Ishikawa (cell line): ENCODE measurements at regions not wholly inside any gene's neighbourhood (a gene's known extent, or its start where the extent isn't known, plus 50 kb on each side); places are given as distances from the start of the nearest gene placed in this dataset.
A peak's percentile ranks its signal among the peaks of the same experiment; 100 is the strongest.

Experiments
- CEBPB ChIP-seq: IDR thresholded peaks from 2 replicates; pipeline ENCODE4 v1.6.1; 2012
- CREB1 ChIP-seq: IDR thresholded peaks from 2 replicates; pipeline ENCODE4 v1.6.1; 2012; ENCODE audit warnings: low read depth
- EGR1 ChIP-seq: IDR thresholded peaks from 2 replicates; pipeline ENCODE4 v1.6.1; 2012
- EP300 ChIP-seq: IDR thresholded peaks from 2 replicates; pipeline ENCODE4 v1.6.1; 2012; ENCODE audit warnings: borderline replicate concordance
- FOXM1 ChIP-seq: IDR thresholded peaks from 2 replicates; pipeline ENCODE4 v1.6.1; 2012; ENCODE audit warnings: low read depth, borderline replicate concordance
- MAX ChIP-seq: IDR thresholded peaks from 2 replicates; pipeline ENCODE4 v1.6.1; 2012
- NFIC ChIP-seq: IDR thresholded peaks from 2 replicates; pipeline ENCODE4 v1.6.1; 2012
- RAD21 ChIP-seq: IDR thresholded peaks from 2 replicates; pipeline ENCODE4 v1.6.1; 2012; ENCODE audit warnings: low read depth
- REST ChIP-seq: IDR thresholded peaks from 2 replicates; pipeline ENCODE4 v1.6.1; 2012; ENCODE audit warnings: low read depth, mild to moderate bottlenecking
- TAF1 ChIP-seq: IDR thresholded peaks from 2 replicates; pipeline ENCODE4 v1.6.1; 2012; ENCODE audit warnings: low read depth, mild to moderate bottlenecking
- TCF12 ChIP-seq: IDR thresholded peaks from 2 replicates; pipeline ENCODE4 v1.6.1; 2012; ENCODE audit warnings: low read depth
- TEAD4 ChIP-seq: IDR thresholded peaks from 2 replicates; pipeline ENCODE4 v1.6.1; 2012
- USF1 ChIP-seq: IDR thresholded peaks from 2 replicates; pipeline ENCODE4 v1.6.1; 2012
- YY1 ChIP-seq: IDR thresholded peaks from 2 replicates; pipeline ENCODE4 v1.6.1; 2012; ENCODE audit warnings: low read depth
- ZBTB7A ChIP-seq: IDR thresholded peaks from 2 replicates; pipeline ENCODE4 v1.6.1; 2012; ENCODE audit warnings: low read depth

GRCh38 chr17:51487947-51488346 is 227.6 kb downstream of the UTP18 start:
- TF ChIP-seq TEAD4 (no peak), RAD21 (peak; percentile 5; the same call in 1 of the 2 replicates)

- TF ChIP-seq EGR1 (no peak), MAX (no peak), EP300 (no peak), CREB1 (no peak), TCF12 (no peak), REST (no peak), FOXM1 (no peak)
These were observed 231.1 kb downstream of the UTP18 start for GRCh38 chr17:51491416-51491815.

GRCh38 chr17:51493206-51493605 is 232.9 kb downstream of the UTP18 start:
- TF ChIP-seq FOXM1 (no peak), TAF1 (no peak), RAD21 (no peak), EP300 (no peak), TEAD4 (no peak), EGR1 (no peak), CEBPB (no peak), CREB1 (no peak), NFIC (no peak), ZBTB7A (no peak)

- TF ChIP-seq TEAD4 (no peak), CREB1 (no peak), YY1 (no peak)
These were observed 236.0 kb downstream of the UTP18 start for GRCh38 chr17:51496378-51496777.

DNA sequence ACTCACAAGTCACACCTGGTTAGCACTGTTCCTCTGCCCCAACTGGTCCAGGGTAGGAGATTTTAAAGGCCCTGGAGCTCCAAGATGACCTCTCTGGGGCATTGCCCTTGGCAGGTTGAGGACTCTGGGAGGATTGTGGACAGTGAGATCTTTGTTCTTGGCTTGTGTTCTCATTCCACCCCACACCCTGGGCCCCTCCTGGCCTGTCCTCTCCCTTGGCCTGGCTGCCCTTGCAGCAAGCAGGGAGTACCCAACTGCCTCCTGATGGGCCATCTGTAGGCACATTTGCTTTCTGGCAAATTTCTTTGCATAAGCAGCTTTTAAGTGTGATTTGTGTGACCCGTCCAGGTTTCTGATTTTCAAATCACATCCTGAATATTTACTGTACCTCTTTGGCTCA is 239.6 kb downstream of the UTP18 start:
- no peak for TF ChIP-seq FOXM1
- no peak for TF ChIP-seq RAD21
- no peak for TF ChIP-seq TEAD4

DNA sequence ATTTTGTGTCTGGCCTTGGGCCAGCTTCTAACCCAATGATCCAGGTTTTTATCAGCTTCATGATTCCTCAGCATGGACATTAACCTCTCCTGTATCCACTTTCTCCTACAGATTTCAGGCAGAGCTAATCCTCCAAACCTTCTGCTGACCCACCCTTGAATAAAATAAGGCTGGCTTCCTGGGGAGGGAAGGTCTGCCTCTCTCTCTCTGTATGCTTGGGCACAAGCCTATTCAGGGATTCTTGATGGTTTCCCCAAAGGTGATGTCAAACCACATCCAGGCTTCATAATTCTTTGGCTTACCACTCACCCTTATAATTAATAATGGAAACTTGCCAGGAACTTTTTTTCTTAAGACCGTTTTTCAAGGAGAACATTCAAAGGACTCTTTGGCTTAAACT is 240.1 kb downstream of the UTP18 start:
- TF ChIP-seq TAF1 (no peak), RAD21 (no peak), EGR1 (no peak)

- TF ChIP-seq MAX, result no peak
- TF ChIP-seq EGR1, result no peak
- no peak for TF ChIP-seq EP300
- no peak for TF ChIP-seq TCF12
- TF ChIP-seq YY1, result no peak
- TF ChIP-seq ZBTB7A, result no peak
- no peak for TF ChIP-seq RAD21
- TF ChIP-seq CREB1, result no peak
- TF ChIP-seq REST, result no peak
- no peak for TF ChIP-seq USF1
- TF ChIP-seq TEAD4, result no peak
- no peak for TF ChIP-seq FOXM1
- TF ChIP-seq NFIC, result no peak
- no peak for TF ChIP-seq TAF1
- TF ChIP-seq CEBPB, result no peak
These were observed 245.1 kb downstream of the UTP18 start for GRCh38 chr17:51505450-51505849.

DNA sequence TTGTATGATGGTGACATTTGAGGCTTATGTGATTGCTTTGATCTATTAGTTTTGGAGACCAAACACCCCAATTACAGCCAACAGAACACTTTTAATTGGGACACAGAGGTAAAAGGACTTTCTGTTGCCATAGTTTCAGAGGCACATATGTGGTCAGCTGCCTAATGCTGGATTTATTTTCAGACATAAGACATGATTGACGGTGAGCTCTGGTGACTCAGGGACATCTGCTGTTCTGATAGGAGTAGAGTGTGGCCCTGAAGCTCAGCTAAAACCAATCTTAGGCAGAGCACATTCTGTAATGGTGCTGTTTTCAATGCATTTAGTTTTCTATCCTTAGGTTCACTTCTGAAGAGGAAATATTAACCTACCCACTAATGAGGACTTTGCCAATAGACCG is 247.1 kb downstream of the UTP18 start:
- no peak for TF ChIP-seq EGR1
- TF ChIP-seq USF1, result no peak
- TF ChIP-seq REST, result no peak
- TF ChIP-seq YY1, result no peak
- TF ChIP-seq ZBTB7A, result no peak
- no peak for TF ChIP-seq NFIC
- TF ChIP-seq RAD21, result no peak
- no peak for TF ChIP-seq FOXM1
- no peak for TF ChIP-seq TEAD4
- no peak for TF ChIP-seq MAX
- TF ChIP-seq CREB1, result no peak
- TF ChIP-seq EP300, result no peak
- TF ChIP-seq TAF1, result no peak
- TF ChIP-seq TCF12, result no peak
- TF ChIP-seq CEBPB, result no peak
